GM18508 (cell line): ENCODE measurements at regions not wholly inside any gene's neighbourhood (a gene's known extent, or its start where the extent isn't known, plus 50 kb on each side); places are given as distances from the start of the nearest gene placed in this dataset.
"Not testable (repeated sequence)": the region's sequence is repeated elsewhere in the genome, so short reads cannot be mapped to it uniquely, and the experiment has no call there.

ENCODE experiments used
- ATAC-seq: cut with Tn5 transposase; IDR thresholded peaks from one replicate; pipeline ENCODE4 v1.9.1; 2021; ENCODE audit warnings: moderate number of reproducible peaks; ENCODE audit not compliant: insufficient read depth, unreplicated experiment

GRCh38 chr13:65841156-65841555, 1389.0 kb downstream of the PCDH9 start:
- ATAC-seq, result no peak

DNA sequence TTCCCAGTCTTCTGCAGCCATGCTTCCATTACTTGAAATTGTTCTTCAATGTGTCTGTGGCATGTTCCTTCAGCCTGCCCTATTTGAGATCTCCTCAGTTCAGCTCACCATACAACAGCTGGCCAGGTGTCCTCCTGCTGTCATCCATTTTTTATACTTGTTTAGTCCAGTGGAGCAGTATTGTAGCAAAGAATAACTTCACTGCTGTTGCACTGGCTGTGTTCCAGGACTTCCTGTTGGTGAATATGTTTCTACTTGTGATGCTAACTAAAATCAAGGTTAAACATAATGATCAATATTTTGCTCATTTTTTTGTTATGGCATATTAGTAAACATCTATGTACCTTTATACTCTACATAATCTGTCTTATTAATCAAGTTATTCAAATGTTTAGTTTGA, 1394.1 kb downstream of the PCDH9 start:
- ATAC-seq, result no peak

DNA sequence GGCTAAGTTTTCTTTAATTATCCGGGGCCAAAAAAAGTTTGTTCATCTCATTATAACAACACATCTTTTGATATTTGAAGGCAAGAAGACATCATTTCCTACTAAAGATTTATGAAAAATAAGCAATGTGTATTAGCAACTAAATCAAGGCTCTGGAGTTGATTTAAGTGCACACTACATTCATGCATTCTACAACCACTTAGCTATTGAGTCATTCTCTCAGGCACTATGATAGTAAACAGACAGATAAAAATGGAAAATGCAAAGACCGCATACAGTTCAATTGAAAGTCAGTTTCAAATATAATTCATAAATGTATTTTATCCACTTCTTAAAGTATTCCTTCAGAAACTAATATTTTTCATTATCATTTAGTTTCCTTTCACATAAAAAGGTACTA, 1395.2 kb downstream of the PCDH9 start:
- no peak for ATAC-seq

GRCh38 chr13:65830411-65831205, 1399.5 kb downstream of the PCDH9 start:
- ATAC-seq, result no peak

- no peak for ATAC-seq
These were observed 1400.7 kb downstream of the PCDH9 start for GRCh38 chr13:65829241-65830008.

GRCh38 chr13:65826657-65827056, 1403.5 kb downstream of the PCDH9 start:
- no peak for ATAC-seq

GRCh38 chr13:65825039-65825438, 1405.1 kb downstream of the PCDH9 start:
- no peak for ATAC-seq

DNA sequence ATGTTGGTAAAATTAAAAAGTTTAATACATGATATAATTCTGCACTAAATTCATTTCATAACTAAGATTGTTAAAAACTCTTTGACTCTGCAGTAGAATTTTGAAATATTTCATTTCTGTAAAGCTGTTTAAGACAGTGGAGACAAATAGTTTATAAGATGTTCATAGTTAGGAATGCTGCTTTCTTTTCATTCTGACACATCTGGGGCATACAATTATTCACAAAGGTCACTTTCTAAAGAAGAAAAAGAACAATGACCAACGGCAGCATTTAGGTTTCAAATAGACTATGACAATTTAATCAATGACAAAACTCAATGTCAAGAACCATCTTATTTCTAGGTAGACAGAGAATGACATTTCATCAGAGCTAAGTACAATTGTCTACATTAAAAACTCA, 1422.1 kb downstream of the PCDH9 start:
- ATAC-seq, result no peak

DNA sequence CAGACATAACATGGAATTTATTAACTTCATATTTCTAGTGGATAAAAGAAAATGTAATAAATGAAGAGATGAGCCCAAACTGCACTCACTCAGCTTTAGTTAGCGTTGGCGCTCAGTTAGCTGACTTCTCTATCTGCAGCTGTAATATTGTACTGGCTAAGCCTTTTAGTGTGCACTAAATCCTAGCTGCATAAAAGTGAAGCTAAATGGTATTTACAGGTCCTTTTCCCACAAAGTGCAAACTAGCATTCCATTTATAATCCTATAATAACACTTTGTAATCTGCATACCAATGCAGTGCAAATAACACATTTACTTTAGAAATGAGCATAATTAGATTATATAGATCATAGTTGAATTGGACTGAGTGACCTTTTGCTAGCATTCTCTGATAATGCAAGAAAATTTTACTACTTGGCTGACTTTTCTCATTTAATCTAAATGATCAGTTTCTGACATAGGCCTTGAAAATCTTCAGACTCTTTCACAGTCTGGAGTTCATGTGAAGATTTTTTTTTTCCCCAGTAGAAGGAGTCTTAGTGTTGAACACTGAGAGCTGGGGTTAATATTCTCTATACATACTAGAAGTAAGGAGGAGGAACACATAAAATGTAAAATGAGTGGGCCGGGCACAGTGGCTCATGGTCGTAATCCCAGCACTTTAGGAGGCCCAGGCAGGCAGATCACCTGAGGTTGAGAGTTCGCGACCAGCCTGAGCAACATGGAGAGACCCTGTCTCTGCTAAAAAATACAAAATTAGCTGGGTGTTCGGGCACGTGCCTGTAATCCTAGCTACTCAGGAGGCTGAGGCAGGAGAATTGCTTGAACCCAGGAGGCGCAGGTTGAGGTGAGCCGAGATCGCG, 1426.4 kb downstream of the PCDH9 start:
- no peak for ATAC-seq

DNA sequence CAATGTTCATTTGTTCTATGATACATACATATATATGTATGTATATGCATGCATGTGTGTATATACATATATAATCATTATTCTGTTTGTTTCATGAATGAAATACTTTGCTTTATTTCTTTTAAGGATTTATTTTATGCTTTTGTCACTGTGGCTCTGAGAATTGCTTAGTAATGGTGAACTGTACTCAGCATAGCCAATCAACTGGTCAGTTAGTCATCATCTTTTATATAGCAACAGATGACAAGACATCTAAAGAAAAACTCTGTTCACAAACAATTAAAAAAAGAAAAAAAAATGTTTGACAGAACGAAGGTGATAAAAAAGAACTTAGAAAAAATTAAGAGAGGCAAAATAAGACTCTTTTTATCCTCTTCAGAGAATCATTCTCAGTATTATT, 1440.3 kb downstream of the PCDH9 start:
- no peak for ATAC-seq

- ATAC-seq, result no peak
These were observed 1443.1 kb downstream of the PCDH9 start for GRCh38 chr13:65787082-65787481.

DNA sequence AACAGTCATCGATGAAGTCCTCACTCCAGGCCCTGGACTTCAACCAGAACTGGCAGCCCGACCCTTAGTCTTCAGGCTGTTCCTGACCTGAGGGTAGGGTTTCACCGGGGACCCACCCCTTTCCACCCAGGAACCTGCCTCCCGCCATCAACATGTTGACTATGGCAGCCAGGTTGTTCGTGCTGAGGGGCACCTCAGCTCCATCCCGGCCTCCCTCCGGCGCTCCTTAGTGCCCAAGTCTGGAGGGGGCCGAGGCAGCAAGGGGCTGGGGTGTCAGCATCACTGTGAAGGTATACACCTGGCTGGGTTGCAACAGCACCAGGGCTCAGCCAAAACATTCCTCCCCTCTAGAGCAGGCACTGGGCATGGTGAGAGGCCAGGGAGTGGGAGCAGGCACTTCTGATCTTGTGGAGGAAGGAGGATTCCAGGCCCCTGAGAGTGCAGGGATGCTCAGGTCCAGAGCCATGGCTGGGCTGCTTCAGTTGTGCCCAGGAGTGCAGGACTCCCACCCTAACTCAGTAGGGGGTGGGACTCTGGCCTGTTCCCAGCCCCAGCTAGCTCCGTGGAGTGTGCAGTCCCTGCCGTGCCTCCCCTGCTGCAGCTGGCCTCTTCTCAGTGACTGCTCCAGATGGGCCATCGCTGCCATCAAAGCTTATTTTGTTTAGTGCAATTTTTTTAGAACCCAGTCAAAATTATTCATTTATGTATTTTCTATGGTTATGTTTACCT, 1445.9 kb downstream of the PCDH9 start:
- no peak for ATAC-seq

DNA sequence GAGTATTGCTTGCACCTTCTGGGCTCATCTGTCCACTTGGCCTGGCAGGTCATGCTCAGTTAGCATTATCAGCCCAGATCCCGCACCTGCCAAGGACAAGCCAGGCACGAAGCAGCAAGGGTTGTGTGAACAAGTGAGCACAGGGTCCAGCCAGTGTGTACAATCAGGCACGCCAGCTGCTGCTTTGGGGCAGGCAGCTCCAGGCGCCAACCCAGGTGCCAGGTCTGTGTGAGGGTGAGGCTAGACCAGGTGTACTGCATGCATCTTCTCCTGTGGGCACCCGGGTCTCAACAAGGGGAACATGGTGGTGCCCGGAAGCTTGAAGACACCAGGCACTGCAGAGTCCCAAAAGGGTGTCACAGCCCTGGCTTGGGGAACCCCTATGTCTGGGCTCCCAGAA, 1446.8 kb downstream of the PCDH9 start:
- ATAC-seq, result no peak

DNA sequence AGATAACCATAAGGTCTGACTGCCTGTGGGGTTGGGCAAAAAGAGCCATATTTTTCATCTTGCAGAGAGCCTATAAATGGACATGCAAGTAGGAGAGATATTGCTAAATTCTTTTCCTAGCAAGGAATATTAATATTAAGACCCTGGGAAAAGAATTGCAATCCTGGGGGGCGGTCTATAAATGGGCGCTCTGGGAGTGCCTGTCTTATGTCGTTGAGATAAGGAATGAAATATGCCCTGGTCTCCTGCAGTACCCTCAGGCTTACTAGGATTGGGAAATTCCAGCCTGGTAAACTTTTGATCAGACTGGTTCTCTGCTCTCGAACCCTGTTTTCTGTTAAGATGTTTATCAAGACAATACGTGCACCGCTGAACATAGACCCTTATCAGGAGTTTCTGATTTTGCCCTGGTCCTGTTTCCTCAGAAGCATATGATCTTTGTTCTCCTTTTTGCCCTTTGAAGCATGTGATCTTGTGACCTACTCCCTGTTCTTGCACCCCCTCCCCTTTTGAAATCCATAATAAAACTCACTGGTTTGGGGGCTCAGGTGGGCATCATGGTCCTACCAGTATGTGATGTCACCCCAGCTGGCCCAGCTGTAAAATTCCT, 1458.3 kb downstream of the PCDH9 start:
- ATAC-seq, result not testable (repeated sequence)

DNA sequence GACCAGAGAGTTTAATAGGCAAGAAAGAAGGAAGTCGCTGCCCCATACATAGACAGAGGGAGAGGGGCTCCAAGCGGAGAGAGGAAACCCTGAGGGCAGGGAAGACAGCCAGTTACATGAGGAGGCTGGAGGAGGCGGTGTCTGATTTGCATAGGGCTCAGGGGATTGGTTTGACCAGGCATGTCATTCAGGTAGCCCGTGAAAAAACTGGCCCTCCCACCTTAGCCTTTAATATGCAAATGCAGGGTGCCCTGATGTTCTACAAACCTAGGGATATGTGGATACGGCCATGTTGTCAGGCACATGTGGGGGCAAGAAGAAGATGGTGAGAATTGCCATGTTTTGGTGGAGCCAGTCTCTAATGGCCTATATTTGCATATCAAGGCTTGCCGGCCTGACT, 1461.6 kb downstream of the PCDH9 start:
- no peak for ATAC-seq

DNA sequence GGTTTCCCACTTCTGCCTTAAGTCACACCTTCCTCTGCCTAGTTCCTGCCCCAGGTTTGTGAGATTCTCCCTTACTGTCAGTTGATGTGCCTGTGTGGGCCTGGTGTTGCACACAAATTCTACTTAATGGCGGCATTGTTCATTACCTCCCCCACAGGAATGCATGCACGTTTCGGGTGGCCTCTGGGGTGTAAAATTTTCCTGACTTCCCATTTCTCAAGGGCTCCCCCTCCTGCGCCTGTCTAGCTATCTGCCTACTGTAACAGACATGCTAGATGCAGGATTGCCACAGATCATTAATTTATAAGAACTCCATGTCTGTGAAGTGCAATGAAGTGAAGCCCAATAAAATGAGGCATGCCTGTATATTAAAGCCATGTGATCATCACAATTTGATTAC, 1466.3 kb downstream of the PCDH9 start:
- no peak for ATAC-seq

- ATAC-seq, result no peak
These were observed 1468.1 kb downstream of the PCDH9 start for GRCh38 chr13:65762012-65762411.

GRCh38 chr13:65756071-65756671, 1474.0 kb downstream of the PCDH9 start:
- no peak for ATAC-seq

DNA sequence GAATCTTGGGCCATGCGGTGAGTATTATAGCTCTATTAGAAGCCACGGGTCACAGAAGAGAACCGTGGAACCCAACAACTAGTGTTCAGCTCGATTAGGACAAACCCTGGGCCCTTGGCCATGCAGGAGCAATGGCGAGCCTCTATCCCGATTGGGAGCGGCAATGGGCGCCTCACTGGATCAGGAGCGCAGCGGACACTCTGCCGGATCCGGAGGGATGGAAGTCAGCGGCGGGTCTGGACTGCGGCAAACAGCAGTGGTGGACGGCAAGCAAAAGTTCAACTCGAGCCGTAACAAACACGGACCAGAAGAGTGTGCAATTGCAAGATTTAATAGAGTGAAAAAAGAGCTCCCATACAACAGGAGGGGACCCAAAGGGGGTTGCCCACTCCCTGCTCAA, 1481.9 kb downstream of the PCDH9 start:
- no peak for ATAC-seq
